ENCODE measurements at regions not wholly inside any gene's neighbourhood (a gene's known extent, or its start where the extent isn't known, plus 50 kb on each side); places are given as distances from the start of the nearest gene placed in this dataset.

DNA sequence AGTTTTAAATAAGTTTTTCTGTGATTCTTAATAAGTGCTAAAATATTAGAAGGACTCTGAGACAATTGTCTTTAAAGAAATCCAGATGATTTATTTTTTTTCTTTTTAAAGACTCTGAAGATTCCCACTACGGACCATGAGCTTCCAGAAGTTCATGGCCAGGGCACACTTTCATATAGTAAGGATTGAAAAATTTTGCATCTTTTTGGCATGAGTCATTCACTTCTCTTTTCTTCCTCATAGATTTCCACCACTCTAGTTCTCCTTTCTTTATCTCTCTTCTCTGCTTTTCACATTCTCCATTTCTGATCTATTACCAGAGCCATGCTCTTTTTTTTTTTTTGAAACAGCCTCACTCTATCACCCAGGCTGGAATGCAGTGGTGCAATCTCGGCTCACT, 385.8 kb downstream of the FLRT2 start:
- peaks cover 2 to 4% of the 10 kb centered on the region in 2 donors for H3K9me3 ChIP-seq (ENCODE audit: control insufficient read depth in 2 of 2, low read length in 2 of 2)
- H3K27me3 ChIP-seq (ENCODE audit: control insufficient read depth in 2 of 2, insufficient read depth in 2 of 2, low read length in 2 of 2), result no peaks in the 10 kb centered on the region
- H3K27ac ChIP-seq (ENCODE audit: low read depth in 2 of 2, low read length in 2 of 2), result no peak overlapping the region
- H3K36me3 ChIP-seq (ENCODE audit: control insufficient read depth in 2 of 2, insufficient read depth in 2 of 2, low read length in 2 of 2), result no peaks in the 10 kb centered on the region
- no peak overlapping the region for H3K9ac ChIP-seq (ENCODE audit: low read depth in 1 of 2, low read length in 2 of 2)
- no peaks in the 10 kb centered on the region for H3K4me1 ChIP-seq (ENCODE audit: control insufficient read depth in 2 of 2, insufficient read depth in 2 of 2, low read length in 2 of 2)
- H3K4me3 ChIP-seq (ENCODE audit: low read length in 2 of 2), result no peak overlapping the region

GRCh38 chr14:85912141-85912540, 382.2 kb downstream of the FLRT2 start:
- Histone ChIP-seq H3K36me3 (ENCODE audit: control insufficient read depth in 2 of 2, insufficient read depth in 2 of 2, low read length in 2 of 2) (no peaks in the 10 kb centered on the region), H3K9ac (ENCODE audit: low read depth in 1 of 2, low read length in 2 of 2) (no peak overlapping the region), H3K4me3 (ENCODE audit: low read length in 2 of 2) (no peak overlapping the region), H3K27me3 (ENCODE audit: control insufficient read depth in 2 of 2, insufficient read depth in 2 of 2, low read length in 2 of 2) (no peaks in the 10 kb centered on the region), H3K9me3 (ENCODE audit: control insufficient read depth in 2 of 2, low read length in 2 of 2) (peaks cover 0 to 5% of the 10 kb centered on the region in 2 donors), H3K4me1 (ENCODE audit: control insufficient read depth in 2 of 2, insufficient read depth in 2 of 2, low read length in 2 of 2) (no peaks in the 10 kb centered on the region), H3K27ac (ENCODE audit: low read depth in 2 of 2, low read length in 2 of 2) (no peak overlapping the region)

- H3K4me3 ChIP-seq (ENCODE audit: low read length in 2 of 2), result no peak overlapping the region
- no peak overlapping the region for H3K27ac ChIP-seq (ENCODE audit: low read depth in 2 of 2, low read length in 2 of 2)
- H3K9ac ChIP-seq (ENCODE audit: low read depth in 1 of 2, low read length in 2 of 2), result no peak overlapping the region
- no peaks in the 10 kb centered on the region for H3K36me3 ChIP-seq (ENCODE audit: control insufficient read depth in 2 of 2, insufficient read depth in 2 of 2, low read length in 2 of 2)
- no peaks in the 10 kb centered on the region for H3K27me3 ChIP-seq (ENCODE audit: control insufficient read depth in 2 of 2, insufficient read depth in 2 of 2, low read length in 2 of 2)
- H3K4me1 ChIP-seq (ENCODE audit: control insufficient read depth in 2 of 2, insufficient read depth in 2 of 2, low read length in 2 of 2), result no peaks in the 10 kb centered on the region
- peaks cover 0 to 5% of the 10 kb centered on the region in 2 donors for H3K9me3 ChIP-seq (ENCODE audit: control insufficient read depth in 2 of 2, low read length in 2 of 2)
Measured at GRCh38 chr14:85911044-85911443, 381.1 kb downstream of the FLRT2 start.

DNA sequence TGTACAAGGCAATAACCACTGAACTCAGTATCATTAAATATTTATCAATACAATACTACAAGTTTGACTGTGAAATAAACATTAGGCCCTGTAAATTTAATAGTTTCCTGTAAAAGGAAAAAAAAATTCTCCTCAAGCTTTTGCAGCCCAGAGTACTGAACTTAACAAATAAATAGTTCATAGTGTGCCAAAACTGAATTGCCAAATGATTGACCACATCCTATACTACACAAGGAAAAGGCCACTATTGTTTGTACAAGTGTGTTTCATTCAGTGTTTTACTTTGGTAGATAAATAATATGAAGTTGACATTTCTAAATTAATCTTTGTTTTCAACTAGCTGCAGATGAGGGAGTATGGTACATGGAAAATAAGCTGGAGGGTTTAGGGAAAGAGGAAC, 379.6 kb downstream of the FLRT2 start:
- Histone ChIP-seq H3K9me3 (ENCODE audit: control insufficient read depth in 2 of 2, low read length in 2 of 2) (peaks cover 0 to 5% of the 10 kb centered on the region in 2 donors), H3K27me3 (ENCODE audit: control insufficient read depth in 2 of 2, insufficient read depth in 2 of 2, low read length in 2 of 2) (no peaks in the 10 kb centered on the region)

DNA sequence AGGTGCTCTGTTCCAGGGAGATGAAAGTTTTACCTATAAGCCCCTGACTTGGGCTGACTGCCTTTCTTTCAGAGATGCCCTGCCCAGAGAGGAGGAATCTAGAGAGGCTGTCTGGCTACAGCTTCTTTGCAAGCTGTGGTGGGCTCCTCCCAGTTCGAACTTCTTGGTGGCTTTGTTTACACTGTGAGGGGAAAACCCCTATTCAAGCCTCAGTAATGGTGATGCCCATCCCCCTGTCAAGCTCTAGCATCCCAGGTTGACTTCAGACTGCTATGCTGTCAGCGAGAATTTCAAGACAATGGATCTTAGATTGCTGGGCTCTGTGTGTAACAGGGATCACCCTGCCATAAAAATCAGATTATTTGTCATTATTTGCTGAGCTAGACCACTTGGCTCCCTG, 377.6 kb downstream of the FLRT2 start:
- H3K36me3 ChIP-seq (ENCODE audit: control insufficient read depth in 2 of 2, insufficient read depth in 2 of 2, low read length in 2 of 2), result no peaks in the 10 kb centered on the region
- H3K4me1 ChIP-seq (ENCODE audit: control insufficient read depth in 2 of 2, insufficient read depth in 2 of 2, low read length in 2 of 2), result no peaks in the 10 kb centered on the region
- H3K27me3 ChIP-seq (ENCODE audit: control insufficient read depth in 2 of 2, insufficient read depth in 2 of 2, low read length in 2 of 2), result no peaks in the 10 kb centered on the region
- no peak overlapping the region for H3K4me3 ChIP-seq (ENCODE audit: low read length in 2 of 2)
- peaks cover 0 to 5% of the 10 kb centered on the region in 2 donors for H3K9me3 ChIP-seq (ENCODE audit: control insufficient read depth in 2 of 2, low read length in 2 of 2)
- no peak overlapping the region for H3K9ac ChIP-seq (ENCODE audit: low read depth in 1 of 2, low read length in 2 of 2)
- H3K27ac ChIP-seq (ENCODE audit: low read depth in 2 of 2, low read length in 2 of 2), result no peak overlapping the region

More for the DNA sequence above, 379.6 kb downstream of the FLRT2 start:
- Histone ChIP-seq H3K27ac (ENCODE audit: low read depth in 2 of 2, low read length in 2 of 2) (no peak overlapping the region), H3K4me1 (ENCODE audit: control insufficient read depth in 2 of 2, insufficient read depth in 2 of 2, low read length in 2 of 2) (no peaks in the 10 kb centered on the region), H3K9ac (ENCODE audit: low read depth in 1 of 2, low read length in 2 of 2) (no peak overlapping the region), H3K36me3 (ENCODE audit: control insufficient read depth in 2 of 2, insufficient read depth in 2 of 2, low read length in 2 of 2) (no peaks in the 10 kb centered on the region), H3K4me3 (ENCODE audit: low read length in 2 of 2) (no peak overlapping the region)

DNA sequence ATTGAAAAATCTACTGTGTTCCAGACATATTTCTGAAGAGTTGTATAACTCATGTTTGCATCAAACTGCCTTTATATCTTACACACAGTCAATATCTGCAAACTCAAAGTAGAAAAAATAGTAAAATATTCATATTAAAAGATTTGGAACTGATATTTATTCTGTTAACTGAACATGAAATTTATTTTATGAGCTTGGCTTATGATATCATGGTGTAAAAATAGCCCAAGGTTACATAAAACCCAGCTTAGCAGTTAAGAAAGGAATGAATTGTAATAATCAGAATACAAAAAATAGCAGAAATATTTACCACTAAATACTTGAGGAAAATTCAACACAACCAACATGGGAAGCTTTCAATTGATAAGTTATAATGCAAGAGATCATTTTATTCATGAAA, 367.9 kb downstream of the FLRT2 start:
- peaks cover 0 to 2% of the 10 kb centered on the region in 2 donors for H3K9me3 ChIP-seq (ENCODE audit: control insufficient read depth in 2 of 2, low read length in 2 of 2)
- no peak overlapping the region for H3K9ac ChIP-seq (ENCODE audit: low read depth in 1 of 2, low read length in 2 of 2)
- no peaks in the 10 kb centered on the region for H3K4me1 ChIP-seq (ENCODE audit: control insufficient read depth in 2 of 2, insufficient read depth in 2 of 2, low read length in 2 of 2)
- H3K36me3 ChIP-seq (ENCODE audit: control insufficient read depth in 2 of 2, insufficient read depth in 2 of 2, low read length in 2 of 2), result no peaks in the 10 kb centered on the region
- H3K4me3 ChIP-seq (ENCODE audit: low read length in 2 of 2), result no peak overlapping the region
- no peak overlapping the region for H3K27ac ChIP-seq (ENCODE audit: low read depth in 2 of 2, low read length in 2 of 2)
- no peaks in the 10 kb centered on the region for H3K27me3 ChIP-seq (ENCODE audit: control insufficient read depth in 2 of 2, insufficient read depth in 2 of 2, low read length in 2 of 2)

GRCh38 chr14:85895603-85896002, 365.7 kb downstream of the FLRT2 start:
- H3K4me1 ChIP-seq (ENCODE audit: control insufficient read depth in 2 of 2, insufficient read depth in 2 of 2, low read length in 2 of 2), result no peaks in the 10 kb centered on the region
- no peaks in the 10 kb centered on the region for H3K36me3 ChIP-seq (ENCODE audit: control insufficient read depth in 2 of 2, insufficient read depth in 2 of 2, low read length in 2 of 2)
- H3K27ac ChIP-seq (ENCODE audit: low read depth in 2 of 2, low read length in 2 of 2), result no peak overlapping the region
- H3K27me3 ChIP-seq (ENCODE audit: control insufficient read depth in 2 of 2, insufficient read depth in 2 of 2, low read length in 2 of 2), result no peaks in the 10 kb centered on the region
- H3K4me3 ChIP-seq (ENCODE audit: low read length in 2 of 2), result no peak overlapping the region
- peaks cover 0 to 2% of the 10 kb centered on the region in 2 donors for H3K9me3 ChIP-seq (ENCODE audit: control insufficient read depth in 2 of 2, low read length in 2 of 2)
- H3K9ac ChIP-seq (ENCODE audit: low read depth in 1 of 2, low read length in 2 of 2), result no peak overlapping the region

- H3K9me3 ChIP-seq (ENCODE audit: control insufficient read depth in 2 of 2, low read length in 2 of 2), result peaks cover 0 to 2% of the 10 kb centered on the region in 2 donors
- H3K36me3 ChIP-seq (ENCODE audit: control insufficient read depth in 2 of 2, insufficient read depth in 2 of 2, low read length in 2 of 2), result no peaks in the 10 kb centered on the region
- no peaks in the 10 kb centered on the region for H3K4me1 ChIP-seq (ENCODE audit: control insufficient read depth in 2 of 2, insufficient read depth in 2 of 2, low read length in 2 of 2)
- no peak overlapping the region for H3K4me3 ChIP-seq (ENCODE audit: low read length in 2 of 2)
- no peak overlapping the region for H3K9ac ChIP-seq (ENCODE audit: low read depth in 1 of 2, low read length in 2 of 2)
- no peaks in the 10 kb centered on the region for H3K27me3 ChIP-seq (ENCODE audit: control insufficient read depth in 2 of 2, insufficient read depth in 2 of 2, low read length in 2 of 2)
- H3K27ac ChIP-seq (ENCODE audit: low read depth in 2 of 2, low read length in 2 of 2), result no peak overlapping the region
Measured at GRCh38 chr14:85892251-85892650, 362.3 kb downstream of the FLRT2 start.

- Histone ChIP-seq H3K4me1 (ENCODE audit: control insufficient read depth in 2 of 2, insufficient read depth in 2 of 2, low read length in 2 of 2) (no peaks in the 10 kb centered on the region), H3K9ac (ENCODE audit: low read depth in 1 of 2, low read length in 2 of 2) (no peak overlapping the region), H3K9me3 (ENCODE audit: control insufficient read depth in 2 of 2, low read length in 2 of 2) (no peaks in the 10 kb centered on the region), H3K36me3 (ENCODE audit: control insufficient read depth in 2 of 2, insufficient read depth in 2 of 2, low read length in 2 of 2) (no peaks in the 10 kb centered on the region), H3K27me3 (ENCODE audit: control insufficient read depth in 2 of 2, insufficient read depth in 2 of 2, low read length in 2 of 2) (no peaks in the 10 kb centered on the region), H3K4me3 (ENCODE audit: low read length in 2 of 2) (no peak overlapping the region), H3K27ac (ENCODE audit: low read depth in 2 of 2, low read length in 2 of 2) (no peak overlapping the region)
Measured at GRCh38 chr14:85883966-85884365, 354.0 kb downstream of the FLRT2 start.

DNA sequence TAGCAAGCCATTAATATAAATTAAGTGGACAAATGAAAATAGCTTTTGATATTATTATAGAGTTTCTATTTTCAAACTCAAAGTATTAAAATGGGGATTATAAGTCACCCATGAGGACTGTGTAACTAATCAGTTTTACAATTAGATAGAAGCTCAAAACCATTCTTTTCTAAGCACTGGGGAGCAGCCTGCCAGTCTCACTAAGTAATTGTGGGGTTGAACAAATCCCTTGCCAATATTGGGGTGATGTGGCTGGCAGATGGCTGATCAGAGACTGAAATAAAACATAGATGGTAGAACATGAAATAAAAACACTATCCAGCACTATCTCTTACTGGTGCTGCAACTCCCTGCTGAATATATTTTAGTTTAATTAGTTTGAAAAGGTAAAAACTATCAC, 353.2 kb downstream of the FLRT2 start:
- no peaks in the 10 kb centered on the region for H3K4me1 ChIP-seq (ENCODE audit: control insufficient read depth in 2 of 2, insufficient read depth in 2 of 2, low read length in 2 of 2)

DNA sequence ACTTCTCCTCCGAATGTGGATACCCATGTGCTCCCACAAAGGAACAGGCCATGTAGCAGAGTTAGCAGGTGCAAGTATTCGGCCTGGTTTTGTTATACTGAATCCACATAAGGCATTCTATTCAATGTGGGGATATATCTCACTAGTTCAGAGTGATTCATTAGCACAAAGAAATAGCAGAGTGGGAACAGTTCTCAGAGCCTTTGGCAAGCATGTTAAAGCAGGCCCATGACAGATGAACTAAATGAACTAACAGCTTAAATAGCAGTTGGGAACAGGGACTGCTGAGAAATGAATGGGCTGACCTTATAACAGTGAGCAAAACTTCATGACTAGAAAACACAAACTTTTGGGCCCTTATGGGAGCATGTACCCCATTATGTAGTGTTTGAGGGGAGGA, 352.0 kb downstream of the FLRT2 start:
- H3K27me3 ChIP-seq (ENCODE audit: control insufficient read depth in 2 of 2, insufficient read depth in 2 of 2, low read length in 2 of 2), result no peaks in the 10 kb centered on the region
- no peak overlapping the region for H3K9ac ChIP-seq (ENCODE audit: low read depth in 1 of 2, low read length in 2 of 2)

More for the DNA sequence above, 353.2 kb downstream of the FLRT2 start:
- Histone ChIP-seq H3K27me3 (ENCODE audit: control insufficient read depth in 2 of 2, insufficient read depth in 2 of 2, low read length in 2 of 2) (no peaks in the 10 kb centered on the region), H3K4me3 (ENCODE audit: low read length in 2 of 2) (no peak overlapping the region), H3K36me3 (ENCODE audit: control insufficient read depth in 2 of 2, insufficient read depth in 2 of 2, low read length in 2 of 2) (no peaks in the 10 kb centered on the region), H3K9ac (ENCODE audit: low read depth in 1 of 2, low read length in 2 of 2) (no peak overlapping the region), H3K9me3 (ENCODE audit: control insufficient read depth in 2 of 2, low read length in 2 of 2) (no peaks in the 10 kb centered on the region), H3K27ac (ENCODE audit: low read depth in 2 of 2, low read length in 2 of 2) (no peak overlapping the region)

More for the DNA sequence above, 352.0 kb downstream of the FLRT2 start:
- Histone ChIP-seq H3K36me3 (ENCODE audit: control insufficient read depth in 2 of 2, insufficient read depth in 2 of 2, low read length in 2 of 2) (no peaks in the 10 kb centered on the region), H3K4me1 (ENCODE audit: control insufficient read depth in 2 of 2, insufficient read depth in 2 of 2, low read length in 2 of 2) (no peaks in the 10 kb centered on the region), H3K27ac (ENCODE audit: low read depth in 2 of 2, low read length in 2 of 2) (no peak overlapping the region), H3K9me3 (ENCODE audit: control insufficient read depth in 2 of 2, low read length in 2 of 2) (peaks cover 0 to 2% of the 10 kb centered on the region in 2 donors), H3K4me3 (ENCODE audit: low read length in 2 of 2) (no peak overlapping the region)
